HCT116 (cell line): ENCODE measurements at regions not wholly inside any gene's neighbourhood (a gene's known extent, or its start where the extent isn't known, plus 50 kb on each side); places are given as distances from the start of the nearest gene placed in this dataset.

ENCODE experiments used
- ATAC-seq: fragments of 200-7000 bp; cut with Tn5 transposase; 2 replicates; pipeline ENCODE4 v1.9.1; 2020; ENCODE audit warnings: mild to moderate bottlenecking, moderate library complexity
- BruUV-seq: library from RNA; stranded (reverse); fragments of 400-500 nt; replicated peaks from 2 replicates; lab custom pipeline; 2021; lab: Mats Ljungman, UMichigan
- CTCF ChIA-PET: fragments of 300-600 bp; sonication (Branson Sonifier 250); formaldehyde crosslinking; loops from one replicate; lab custom pipeline; 2021; ENCODE audit warnings: antibody characterized with exemption; lab: Charles Lee
- POLR2A ChIA-PET: fragments of 300-600, 350-600 bp; sonication (Branson Sonifier 250); formaldehyde crosslinking; loops from one replicate; lab custom pipeline; 2021; ENCODE audit warnings: antibody characterized with exemption; lab: Charles Lee
- RAD21 ChIA-PET, 2 experiments: fragments of 300-600 bp; sonication (Branson Sonifier 250); formaldehyde crosslinking; loops; one replicate each; lab custom pipeline; 2023; ENCODE audit warnings: low total read pairs in 2 of 2; ENCODE audit not compliant: uncharacterized antibody in 2 of 2, unreplicated experiment in 2 of 2, low non-redundant PET in 1 of 2; lab: Charles Lee
- DNase-seq: peaks from one replicate; pipeline ENCODE4 v3.0.0-alpha.2; 2010; ENCODE audit warnings: low read depth, low spot score
- H2AFZ ChIP-seq: fragments of 200-600 bp; shearing (Covaris generic), sonication (generic); 2 replicates; pipeline ENCODE4 v1.6.1; 2017; ENCODE audit warnings: low read depth, mixed run types, mixed read lengths, antibody characterized with exemption, low read length; ENCODE audit not compliant: poor library complexity, severe bottlenecking
- H3K27ac ChIP-seq: 2 replicates; pipeline ENCODE4 v1.5.1; 2012; ENCODE audit warnings: low read depth, low read length
- H3K27me3 ChIP-seq: fragments of 200-600 bp; sonication (generic); 2 replicates; pipeline ENCODE4 v1.6.1; 2016; ENCODE audit warnings: mixed run types, low read length, mixed read lengths; ENCODE audit not compliant: insufficient read depth
- H3K36me3 ChIP-seq, 2 experiments: fragments of 200-500 bp in 1 of 2; fragments of 200-600 bp in 1 of 2; sonication (Bioruptor generic) in 1 of 2; sonication (generic) in 1 of 2; 2 replicates each; pipeline versions ENCODE4 v1.5.1 to v1.6.1; 2014 to 2016; ENCODE audit warnings: low read length in 2 of 2, inconsistent platforms in 1 of 2, mixed read lengths in 1 of 2, mixed run types in 1 of 2; ENCODE audit not compliant: insufficient read depth in 2 of 2, control insufficient read depth in 1 of 2
- H3K4me1 ChIP-seq, 2 experiments: fragments of 200-600 bp in 1 of 2; sonication (generic) in 1 of 2; 2 replicates each; pipeline versions ENCODE4 v1.5.1 to v1.6.1; 2012 to 2017; ENCODE audit warnings: low read length in 2 of 2, inconsistent platforms in 1 of 2, mild to moderate bottlenecking in 1 of 2, mixed read lengths in 1 of 2, mixed run types in 1 of 2, moderate library complexity in 1 of 2; ENCODE audit not compliant: insufficient read depth in 2 of 2, control insufficient read depth in 1 of 2
- H3K4me2 ChIP-seq: fragments of 200-600 bp; sonication (generic); 2 replicates; pipeline ENCODE4 v1.6.1; 2017; ENCODE audit warnings: mixed run types, low read length, mixed read lengths
- H3K4me3 ChIP-seq, 2 experiments: fragments of 200-600 bp in 1 of 2; sonication (generic) in 1 of 2; replicated peaks in 1 of 2; 2 replicates each; pipeline ENCODE4 v1.5.1; 2011 to 2016; ENCODE audit warnings: low read length in 2 of 2, control low read depth in 1 of 2, low read depth in 1 of 2, mild to moderate bottlenecking in 1 of 2, mixed read lengths in 1 of 2, mixed run types in 1 of 2
- H3K79me2 ChIP-seq: fragments of 200-600 bp; sonication (generic); 2 replicates; pipeline ENCODE4 v1.6.1; 2017; ENCODE audit warnings: mild to moderate bottlenecking, mixed run types, low read length, moderate library complexity, mixed read lengths; ENCODE audit not compliant: insufficient read depth
- H3K9ac ChIP-seq: fragments of 200-600 bp; sonication (generic); 2 replicates; pipeline ENCODE4 v1.6.1; 2016; ENCODE audit warnings: low read length, mixed read lengths
- H3K9me2 ChIP-seq: fragments of 200-600 bp; sonication (generic), shearing (Covaris generic); 2 replicates; pipeline ENCODE4 v1.6.1; 2017; ENCODE audit warnings: mixed run types, mild to moderate bottlenecking, moderate library complexity; ENCODE audit not compliant: insufficient read depth
- H3K9me3 ChIP-seq, 2 experiments: fragments of 200-500 bp in 1 of 2; fragments of 200-600 bp in 1 of 2; sonication (Bioruptor generic) in 1 of 2; sonication (generic) in 1 of 2; 2 replicates each; pipeline ENCODE4 v1.6.1; 2014 to 2017; ENCODE audit warnings: low read length in 2 of 2, mixed read lengths in 2 of 2, inconsistent platforms in 1 of 2, low read depth in 1 of 2, mild to moderate bottlenecking in 1 of 2, mixed run types in 1 of 2, moderate library complexity in 1 of 2; ENCODE audit not compliant: control insufficient read depth in 1 of 2, insufficient read depth in 1 of 2
- H4K20me1 ChIP-seq: fragments of 200-600 bp; sonication (generic), shearing (Covaris generic); 2 replicates; pipeline ENCODE4 v1.6.1; 2017; ENCODE audit warnings: mixed run types, mild to moderate bottlenecking, moderate library complexity; ENCODE audit not compliant: insufficient read depth
- CBX3 ChIP-seq: IDR thresholded peaks from 2 replicates; pipeline ENCODE4 v1.6.1; 2012; ENCODE audit warnings: low read depth
- CEBPB ChIP-seq: IDR thresholded peaks from 2 replicates; pipeline ENCODE4 v1.6.1; 2012; ENCODE audit warnings: low read depth
- EGR1 ChIP-seq: IDR thresholded peaks from 2 replicates; pipeline ENCODE4 v1.6.1; 2012; ENCODE audit warnings: low read depth
- EZH2 ChIP-seq: fragments of 200-600 bp; sonication (generic); IDR thresholded peaks from 2 replicates; pipeline ENCODE4 v1.6.1; 2017; ENCODE audit warnings: antibody characterized with exemption, mixed run types
- POLR2A ChIP-seq: IDR thresholded peaks from 2 replicates; pipeline ENCODE4 v1.7.0; 2011; ENCODE audit warnings: borderline replicate concordance; ENCODE audit not compliant: insufficient read depth, insufficient read length; ENCODE audit errors: extremely low read depth
- YY1 ChIP-seq: IDR thresholded peaks from 2 replicates; pipeline ENCODE4 v1.6.1; 2011; ENCODE audit warnings: low read length, low read depth, moderate library complexity, mild to moderate bottlenecking; ENCODE audit not compliant: insufficient replicate concordance; ENCODE audit errors: extremely low read depth
- ZFX ChIP-seq: fragments of 450-650 bp; IDR thresholded peaks from 2 replicates; pipeline ENCODE4 v1.6.1; 2017
- intact Hi-C: fragments of 100-400 bp; cut with micrococcal nuclease; formaldehyde crosslinking; loops from 2 replicates; pipeline ENCODE4 v1.10.0; 2022
- TF ChIP-seq, protein P1 (sequence below): IDR thresholded peaks from 2 replicates; pipeline ENCODE4 v1.6.1; 2012

DNA sequence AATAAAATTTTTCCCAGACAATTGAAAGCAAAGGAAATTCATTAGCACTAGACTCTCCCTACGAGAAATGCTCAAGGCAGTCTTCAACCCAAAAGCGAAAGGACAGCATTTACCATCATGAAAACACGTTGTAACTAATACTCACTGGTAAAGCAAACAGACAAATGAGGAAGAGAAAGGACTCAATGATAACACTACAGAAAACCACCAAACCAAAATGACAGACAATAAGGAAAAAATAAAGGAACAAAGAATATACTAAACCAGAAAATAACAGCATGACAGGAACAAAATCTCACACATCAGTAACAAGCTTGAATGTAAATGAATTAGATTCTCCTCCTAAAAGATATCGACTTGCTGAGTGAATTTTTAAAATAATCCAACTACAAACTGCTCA lies 190.7 kb downstream of the NOL4 start:
- no TSS peak for BruUV-seq

DNA sequence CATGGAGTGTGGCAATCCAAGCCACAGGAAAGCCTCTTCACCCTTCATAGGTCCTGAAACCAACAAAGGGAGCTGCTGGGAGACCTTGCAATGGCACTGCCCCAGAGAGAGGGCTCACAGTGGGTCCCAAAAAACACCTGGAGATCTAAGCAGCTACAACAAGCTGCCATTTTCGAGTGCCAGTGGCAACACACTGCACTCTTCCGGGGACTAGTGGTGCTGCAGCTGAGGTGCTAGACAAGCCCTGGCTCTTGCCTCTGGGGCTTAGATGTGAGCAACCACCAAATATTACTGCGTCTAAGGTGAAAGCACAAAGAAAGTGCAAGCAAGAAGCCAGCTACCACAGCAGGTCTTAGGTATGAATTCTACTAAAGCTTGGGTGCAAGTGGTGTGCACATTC lies 192.9 kb downstream of the NOL4 start:
- no peaks in the 10 kb centered on the region for H3K9me2 ChIP-seq
- no TSS peak for BruUV-seq

More for the DNA sequence above, 190.7 kb downstream of the NOL4 start:
- Histone ChIP-seq H3K79me2 (no peaks in the 10 kb centered on the region), H3K27me3 (no peaks in the 10 kb centered on the region)
- no peak for DNase-seq
- POLR2A ChIA-PET: no interaction called here
- no peak for TF ChIP-seq CBX3
- no peak for TF ChIP-seq POLR2A
- TF ChIP-seq, protein P1, sequence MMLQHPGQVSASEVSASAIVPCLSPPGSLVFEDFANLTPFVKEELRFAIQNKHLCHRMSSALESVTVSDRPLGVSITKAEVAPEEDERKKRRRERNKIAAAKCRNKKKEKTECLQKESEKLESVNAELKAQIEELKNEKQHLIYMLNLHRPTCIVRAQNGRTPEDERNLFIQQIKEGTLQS: no peak
- no peak for TF ChIP-seq YY1
- TF ChIP-seq, all 23 proteins: peak for 0
- CTCF ChIA-PET: no interaction called here
- ATAC-seq: no peak
- H3K9me2 ChIP-seq: no peaks in the 10 kb centered on the region
- RAD21 ChIA-PET: no interaction called here
- no peaks in the 10 kb centered on the region for H3K36me3 ChIP-seq
- no peaks in the 10 kb centered on the region for H4K20me1 ChIP-seq
- no peak overlapping the region for H3K4me3 ChIP-seq
- H2AFZ ChIP-seq: no peak overlapping the region
- no peaks in the 10 kb centered on the region for H3K4me1 ChIP-seq
- no peak overlapping the region for H3K4me2 ChIP-seq
- H3K9me3 ChIP-seq: peaks cover 8 to 11% of the 10 kb centered on the region in 2 experiments; a peak in 2 of 4 replicates
- no peak overlapping the region for H3K9ac ChIP-seq
- H3K27ac ChIP-seq: no peak overlapping the region
- intact Hi-C loops: no loop called here

More for the DNA sequence above, 192.9 kb downstream of the NOL4 start:
- H4K20me1 ChIP-seq: no peaks in the 10 kb centered on the region
- no peak overlapping the region for H3K4me3 ChIP-seq
- no peak overlapping the region for H3K27ac ChIP-seq
- H3K36me3 ChIP-seq: no peaks in the 10 kb centered on the region
- no peak for DNase-seq
- H3K79me2 ChIP-seq: no peaks in the 10 kb centered on the region
- no peak overlapping the region for H2AFZ ChIP-seq
- RAD21 ChIA-PET: no interaction called here
- ATAC-seq: no peak
- H3K27me3 ChIP-seq: no peaks in the 10 kb centered on the region
- intact Hi-C loops: no loop called here
- H3K4me1 ChIP-seq: no peaks in the 10 kb centered on the region
- H3K9me3 ChIP-seq: peaks cover 8% of the 10 kb centered on the region in 2 experiments; a peak in 2 of 4 replicates
- CTCF ChIA-PET: no interaction called here
- H3K9ac ChIP-seq: no peak overlapping the region
- POLR2A ChIA-PET: no interaction called here
- no peak overlapping the region for H3K4me2 ChIP-seq
- TF ChIP-seq CEBPB (no peak), ZFX (no peak), EZH2 (no peak), EGR1 (no peak)
